ENCODE measurements at regions not wholly inside any gene's neighbourhood (a gene's known extent, or its start where the extent isn't known, plus 50 kb on each side); places are given as distances from the start of the nearest gene placed in this dataset.

GRCh38 chr18:42394238-42394637 lies 439.2 kb downstream of the PIK3C3 start:
- TF ChIP-seq EZH2 (IDR thresholded peaks at IDR 0.05; ENCODE audit: low read length) (no peak), CTCF (optimal IDR thresholded peaks at IDR 0.05 in 1 of 3, IDR thresholded peaks at IDR 0.05 in 1 of 3, conservative IDR thresholded peaks at IDR 0.05 in 1 of 3; ENCODE audit: extremely low read depth in 1 of 3, insufficient read depth in 2 of 3, low read length in 3 of 3) (no peak)
